Lower leg skin (tissue), 4 donors: ENCODE measurements at regions not wholly inside any gene's neighbourhood (a gene's known extent, or its start where the extent isn't known, plus 50 kb on each side); places are given as distances from the start of the nearest gene placed in this dataset.

ENCODE experiments used
- DNase-seq, 2 donors: peaks; one replicate each; pipeline ENCODE4 v3.0.0-alpha.2; 2019; ENCODE audit warnings: low spot score in 2 of 2
- H3K4me3 ChIP-seq: fragments of 200-600 bp; sonication (generic); 2 replicates; pipeline ENCODE4 v1.5.1; 2017; ENCODE audit warnings: mild to moderate bottlenecking, low read depth; ENCODE audit not compliant: poor library complexity, severe bottlenecking
- CTCF ChIP-seq, 3 donors: fragments of 450-650 bp; IDR thresholded peaks; one replicate each; pipeline ENCODE4 v1.5.1; 2016; ENCODE audit warnings: antibody characterized with exemption in 3 of 3, mild to moderate bottlenecking in 3 of 3, moderate library complexity in 2 of 3
- POLR2A ChIP-seq, 2 donors: fragments of 450-650 bp; IDR thresholded peaks; one replicate each; pipeline ENCODE4 v1.6.1; 2016 to 2017; ENCODE audit warnings: antibody characterized with exemption in 2 of 2, mild to moderate bottlenecking in 1 of 2, moderate library complexity in 1 of 2
- whole genome bisulfite sequencing, 2 donors: methylation state at CpG; one replicate each; pipeline ENCODE4 v1.1.5; 2018; 5-methylcytosine and 5-hydroxymethylcytosine counted together
- intact Hi-C: fragments of 100-400 bp; cut with DNase I; formaldehyde crosslinking; loops from one replicate; pipeline ENCODE4 v1.15.0; 2023; ENCODE audit warnings: low total_unique reads

GRCh38 chr2:81644189-81644588 lies 1339.6 kb upstream of the LRRTM1 start:
- WGBS, 2 donors: 0 to 27% methylated on average over 1 of the region's 1 CpG

GRCh38 chr2:81624825-81625224 lies 1320.3 kb upstream of the LRRTM1 start:
- TF ChIP-seq POLR2A (IDR thresholded peaks at IDR 0.05) (no peak), CTCF (IDR thresholded peaks at IDR 0.05) (no peak)
- intact Hi-C loops: no loop called here
- H3K4me3 ChIP-seq: no peak overlapping the region
- WGBS, 2 donors: 86 to 89% methylated on average over 2 of the region's 2 CpGs
- no peak for DNase-seq

More at GRCh38 chr2:81644189-81644588, 1339.6 kb upstream of the LRRTM1 start:
- TF ChIP-seq CTCF (IDR thresholded peaks at IDR 0.05): no peak
- TF ChIP-seq POLR2A (IDR thresholded peaks at IDR 0.05): no peak
- DNase-seq: no peak
- intact Hi-C loops: no loop called here
- H3K4me3 ChIP-seq: no peak overlapping the region

- DNase-seq: no peak
- intact Hi-C loops: no loop called here
- no peak for TF ChIP-seq CTCF (IDR thresholded peaks at IDR 0.05)
- no peak for TF ChIP-seq POLR2A (IDR thresholded peaks at IDR 0.05)
- no peak overlapping the region for H3K4me3 ChIP-seq
- WGBS, 2 donors: 81 to 86% methylated on average over 1 of the region's 1 CpG
These were observed 1295.5 kb upstream of the LRRTM1 start for GRCh38 chr2:81600088-81600487.

GRCh38 chr2:81598453-81598852 lies 1293.9 kb upstream of the LRRTM1 start:
- 57 to 61% methylated on average over 5 of the region's 5 CpGs for WGBS, 2 donors
- H3K4me3 ChIP-seq: no peak overlapping the region
- intact Hi-C loops: no loop called here
- DNase-seq: no peak
- TF ChIP-seq POLR2A (IDR thresholded peaks at IDR 0.05) (no peak), CTCF (IDR thresholded peaks at IDR 0.05) (no peak)

GRCh38 chr2:81589406-81589805 lies 1284.9 kb upstream of the LRRTM1 start:
- H3K4me3 ChIP-seq: no peak overlapping the region
- no peak for TF ChIP-seq POLR2A (IDR thresholded peaks at IDR 0.05)
- no peak for TF ChIP-seq CTCF (IDR thresholded peaks at IDR 0.05)
- WGBS, 2 donors: 87% methylated on average over 2 of the region's 2 CpGs

GRCh38 chr2:81583311-81584108 lies 1279.0 kb upstream of the LRRTM1 start:
- intact Hi-C loops: no loop called here
- no peak for DNase-seq
- no peak for TF ChIP-seq POLR2A (IDR thresholded peaks at IDR 0.05)
- no peak for TF ChIP-seq CTCF (IDR thresholded peaks at IDR 0.05)
- no peak overlapping the region for H3K4me3 ChIP-seq
- WGBS, 2 donors: 81 to 89% methylated on average over 18 to 20 of the region's 20 CpGs

More at GRCh38 chr2:81589406-81589805, 1284.9 kb upstream of the LRRTM1 start:
- intact Hi-C loops: no loop called here
- no peak for DNase-seq
